ENCODE measurements at regions not wholly inside any gene's neighbourhood (a gene's known extent, or its start where the extent isn't known, plus 50 kb on each side); places are given as distances from the start of the nearest gene placed in this dataset.

DNA sequence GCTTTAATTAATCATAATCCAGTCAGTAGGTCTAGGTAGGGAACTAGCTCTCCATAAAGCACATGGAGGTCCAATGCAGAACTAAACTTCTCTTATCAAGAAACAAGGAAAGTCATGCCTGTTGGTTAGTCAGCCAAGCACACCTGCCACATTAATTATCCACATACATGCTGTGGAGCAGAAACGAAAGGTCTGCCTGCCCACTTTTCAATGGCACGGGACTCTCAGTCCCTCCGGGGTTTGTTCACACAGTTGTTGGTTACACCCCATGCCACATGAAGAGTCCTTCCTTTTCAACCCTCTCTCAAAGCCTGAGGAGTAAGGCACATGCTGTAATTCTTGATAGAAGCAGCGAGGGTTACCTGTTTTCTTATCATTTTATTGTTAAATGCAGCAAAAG is 1096.4 kb upstream of the MAP3K7 start:
- ATAC-seq, result no peak

DNA sequence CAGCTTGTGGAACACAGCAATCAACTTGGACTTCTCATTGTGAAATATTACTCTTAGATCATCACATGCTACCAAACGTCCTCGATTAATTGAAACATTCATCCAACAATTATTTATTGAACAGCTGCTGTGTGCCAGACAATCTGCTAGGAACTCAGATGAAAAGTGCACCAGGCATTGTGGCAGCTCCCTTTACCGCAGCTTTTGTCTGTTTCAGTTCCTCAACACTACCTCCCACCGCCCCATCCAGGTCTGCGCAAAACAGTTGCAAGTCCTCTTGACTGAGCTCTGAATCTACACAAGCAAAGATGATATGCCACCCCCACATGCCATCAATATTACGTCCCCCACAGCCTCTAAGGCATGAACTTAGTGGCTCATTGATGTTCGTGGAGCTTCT is 1094.4 kb upstream of the MAP3K7 start:
- ATAC-seq, result no peak
- no peak for DNase-seq (ENCODE audit: low spot score)

More for the DNA sequence above, 1096.4 kb upstream of the MAP3K7 start:
- no peak for DNase-seq (ENCODE audit: low spot score)

DNA sequence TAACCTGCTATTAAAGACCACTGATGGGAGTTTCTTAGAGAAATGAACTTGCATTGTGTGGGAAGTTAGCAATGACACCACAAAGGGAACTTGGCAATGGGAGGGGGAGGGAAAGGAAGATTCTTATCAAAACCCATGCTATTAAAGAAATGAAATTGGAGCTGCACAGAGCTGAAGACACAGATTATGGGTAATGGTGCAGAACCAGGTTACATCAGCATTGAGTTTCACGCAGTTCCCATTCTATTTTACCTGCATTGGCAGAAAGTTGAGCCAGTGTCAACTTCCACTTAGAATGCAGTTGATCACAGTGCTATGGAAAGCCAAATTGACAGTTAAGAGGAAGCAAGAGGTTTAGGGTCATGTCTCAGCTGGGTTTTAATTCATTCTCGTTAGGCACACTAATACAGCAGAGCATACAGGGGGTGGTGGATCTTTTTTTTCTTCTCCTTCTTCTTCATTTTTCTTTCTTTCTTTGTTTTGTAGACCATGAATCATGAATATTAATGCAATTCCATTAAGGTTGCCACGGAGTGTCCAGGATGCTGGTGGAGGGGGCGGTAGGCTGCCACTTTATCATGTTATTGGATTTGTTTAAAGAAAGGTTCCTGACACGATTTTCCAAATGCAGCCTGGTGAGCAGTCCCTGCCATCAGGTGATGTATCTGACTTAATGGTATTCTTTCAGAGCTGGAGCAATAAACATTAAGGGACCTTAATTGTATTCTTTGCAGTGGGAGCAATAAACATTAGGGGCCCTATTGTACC is 1092.0 kb upstream of the MAP3K7 start:
- DNase-seq (ENCODE audit: low spot score) (no peak), ATAC-seq (no peak)

DNA sequence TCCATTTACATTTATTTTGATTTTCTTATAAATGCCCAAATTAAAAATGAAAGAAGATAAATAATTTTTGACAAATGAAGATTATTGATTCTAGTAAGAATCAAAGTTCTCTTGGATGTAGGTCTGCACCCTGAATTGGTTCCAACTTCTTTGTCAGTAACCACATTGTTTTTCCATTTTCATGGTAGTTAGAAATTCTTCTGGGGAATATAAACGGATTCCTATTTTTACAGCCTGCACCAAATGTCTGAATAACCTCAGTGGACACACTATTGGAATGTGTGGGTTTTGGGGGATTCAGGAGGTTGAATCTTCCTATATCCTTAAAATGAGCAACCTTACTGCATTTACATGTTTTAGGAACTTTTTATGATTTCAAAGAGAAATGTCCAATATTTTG is 1085.3 kb upstream of the MAP3K7 start:
- no peak for ATAC-seq
- no peak for DNase-seq (ENCODE audit: low spot score)

DNA sequence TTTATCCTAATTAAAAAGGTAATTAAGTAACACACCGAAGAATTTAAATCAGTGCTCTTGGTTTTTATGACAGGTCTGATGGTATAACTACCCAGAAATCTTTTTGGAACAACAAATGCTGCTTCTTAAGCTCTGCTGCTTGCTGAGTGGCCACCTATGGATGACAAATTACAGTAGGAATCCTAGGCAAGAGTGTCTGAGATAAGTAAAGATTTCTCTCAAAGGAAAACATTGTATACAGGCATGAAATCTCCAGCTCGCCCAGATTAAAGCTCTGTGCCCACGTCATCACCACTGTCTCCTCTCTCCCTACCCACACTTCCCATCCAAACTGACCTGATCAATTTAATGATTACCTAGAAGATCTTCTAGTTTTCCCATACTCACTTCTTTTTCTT is 1083.0 kb upstream of the MAP3K7 start:
- DNase-seq (ENCODE audit: low spot score), result no peak
- ATAC-seq, result no peak

DNA sequence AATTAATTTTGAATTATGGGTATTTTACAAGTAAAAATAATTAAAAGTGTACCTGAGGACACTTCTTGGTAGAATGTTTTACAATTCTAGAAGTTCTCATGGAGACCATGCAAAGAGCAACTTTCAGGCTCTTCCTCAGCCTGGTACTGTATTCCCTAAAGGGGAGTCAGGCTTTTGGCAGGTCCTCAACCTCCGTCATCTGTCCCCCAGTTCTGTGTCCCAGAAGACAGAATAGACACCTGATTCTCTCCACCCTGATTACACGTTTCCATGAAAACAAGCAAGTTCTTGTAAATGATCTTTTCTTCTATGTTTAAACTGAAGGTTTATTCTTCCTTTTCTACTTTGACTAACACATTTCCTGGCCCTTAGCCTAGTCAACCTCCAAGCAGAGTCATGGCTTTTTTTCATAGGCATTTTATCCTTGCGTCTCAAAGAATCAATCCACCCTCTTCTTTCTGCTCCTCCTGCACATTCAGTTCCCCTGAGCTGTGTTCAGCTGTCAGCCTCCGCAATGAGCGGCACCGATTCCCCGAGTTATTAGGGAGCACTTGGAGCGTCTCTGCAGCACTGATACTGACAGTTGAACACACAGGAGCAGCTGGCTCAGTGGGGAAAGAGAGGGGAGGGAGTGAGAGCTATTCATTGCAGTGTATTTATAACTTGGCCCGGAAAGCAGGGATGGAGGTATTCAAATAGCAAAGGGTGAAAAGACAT is 1082.4 kb upstream of the MAP3K7 start:
- no peak for ATAC-seq
- no peak for DNase-seq (ENCODE audit: low spot score)

DNA sequence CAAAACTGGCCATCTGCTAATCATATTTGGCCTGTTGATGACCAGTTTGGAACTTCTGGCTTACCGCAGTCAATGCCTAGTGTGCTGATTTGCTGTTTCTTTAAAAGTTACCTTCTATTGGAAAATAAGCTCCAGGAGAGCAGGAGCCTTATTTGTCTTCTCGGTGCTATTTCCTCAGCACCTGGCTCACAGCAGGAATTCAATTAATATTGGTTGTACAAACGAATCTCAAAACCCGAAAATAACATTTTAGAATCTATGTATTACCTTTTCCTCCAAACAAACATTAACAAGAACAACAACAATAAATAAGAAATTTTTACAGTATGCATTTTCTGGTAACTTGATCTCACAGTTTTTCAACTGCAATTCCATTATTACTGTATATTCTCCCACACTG is 1080.7 kb upstream of the MAP3K7 start:
- ATAC-seq (no peak), DNase-seq (ENCODE audit: low spot score) (no peak)

DNA sequence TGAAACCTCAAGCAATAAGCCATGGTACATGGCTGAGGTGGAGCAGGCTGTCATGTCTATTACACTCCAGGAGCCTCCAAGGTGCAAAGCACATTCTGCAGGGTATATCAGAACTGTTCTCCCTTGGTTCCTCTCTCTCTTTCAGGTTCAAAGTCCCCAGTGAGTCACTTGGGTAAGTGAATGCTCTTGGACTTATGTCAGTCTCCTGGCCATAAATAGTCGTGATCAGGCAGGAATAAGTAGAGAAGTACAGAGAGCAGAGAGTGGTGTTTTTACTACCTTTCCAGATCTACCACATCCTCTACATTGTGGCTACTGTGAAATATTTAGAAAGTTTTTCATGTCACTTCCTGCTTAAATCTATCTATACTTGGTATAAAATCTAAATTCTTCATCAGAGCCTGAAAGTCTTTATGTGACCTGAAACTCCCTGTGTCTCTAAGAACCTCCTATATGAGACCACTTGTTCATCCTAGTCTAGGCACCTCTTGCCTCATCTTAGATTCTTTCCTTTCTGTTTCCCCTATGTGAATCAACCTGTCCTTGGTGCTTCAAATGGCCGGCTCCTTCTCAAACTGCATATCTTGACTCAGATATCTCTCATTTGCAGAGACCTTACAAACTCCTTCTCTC is 1077.6 kb upstream of the MAP3K7 start:
- ATAC-seq (no peak), DNase-seq (ENCODE audit: low spot score) (no peak)

DNA sequence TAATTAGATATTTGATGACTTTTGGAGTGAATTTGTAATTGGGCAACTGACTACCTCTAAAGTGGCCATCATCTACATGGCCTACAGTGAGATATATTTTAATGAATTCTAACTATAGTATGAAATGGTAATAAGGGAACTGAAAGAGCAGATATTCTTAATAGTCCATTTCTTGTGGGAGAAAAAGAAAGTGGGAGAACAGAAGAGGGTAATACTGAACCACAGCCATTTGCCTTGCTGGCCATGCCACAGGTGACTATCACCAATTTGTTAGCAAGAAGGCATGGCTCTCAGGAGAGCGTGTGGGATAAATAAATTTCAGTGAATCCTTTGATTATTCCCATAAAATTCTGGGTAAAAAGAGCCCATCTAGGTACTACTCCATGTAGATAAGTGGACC is 1074.0 kb upstream of the MAP3K7 start:
- ATAC-seq (no peak), DNase-seq (ENCODE audit: low spot score) (no peak)

DNA sequence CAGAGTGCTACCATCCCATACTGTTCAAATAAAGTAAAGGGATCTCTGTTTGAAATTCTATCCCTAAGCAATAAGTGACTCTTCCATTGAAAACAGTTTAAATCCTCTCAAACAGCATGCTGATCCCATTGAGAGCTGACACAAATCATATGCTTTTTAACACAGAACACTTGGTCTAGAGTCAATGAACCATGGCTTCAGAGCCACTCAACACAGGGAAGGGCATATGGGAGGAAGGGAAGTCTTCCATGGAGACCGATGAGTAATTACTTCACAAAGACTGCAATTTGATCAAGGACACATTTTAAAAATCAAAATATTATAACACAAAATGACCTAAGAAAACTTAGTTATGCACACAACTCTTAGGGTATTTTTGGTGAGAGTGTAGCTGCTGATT is 1073.0 kb upstream of the MAP3K7 start:
- no peak for ATAC-seq
- no peak for DNase-seq (ENCODE audit: low spot score)

DNA sequence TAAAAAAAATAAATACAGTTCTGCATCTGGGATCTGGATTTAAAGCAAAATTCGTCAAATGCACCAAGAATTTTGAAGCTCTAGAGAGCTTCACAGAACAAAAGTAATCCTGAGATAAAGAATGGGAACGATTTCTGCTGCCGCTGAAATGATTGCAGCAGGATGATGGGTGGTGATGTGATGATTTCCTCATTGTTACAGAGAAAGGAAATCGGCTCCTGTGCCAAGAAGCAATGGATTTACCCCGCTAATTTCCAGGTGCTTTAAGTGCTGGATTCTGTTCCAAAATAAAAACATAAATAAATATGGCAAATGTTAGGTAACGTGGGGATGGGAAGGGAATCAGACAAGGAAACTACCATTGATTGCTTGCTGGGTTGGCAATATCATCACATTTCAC is 1067.9 kb upstream of the MAP3K7 start:
- no peak for DNase-seq (ENCODE audit: low spot score)
- ATAC-seq, result no peak

DNA sequence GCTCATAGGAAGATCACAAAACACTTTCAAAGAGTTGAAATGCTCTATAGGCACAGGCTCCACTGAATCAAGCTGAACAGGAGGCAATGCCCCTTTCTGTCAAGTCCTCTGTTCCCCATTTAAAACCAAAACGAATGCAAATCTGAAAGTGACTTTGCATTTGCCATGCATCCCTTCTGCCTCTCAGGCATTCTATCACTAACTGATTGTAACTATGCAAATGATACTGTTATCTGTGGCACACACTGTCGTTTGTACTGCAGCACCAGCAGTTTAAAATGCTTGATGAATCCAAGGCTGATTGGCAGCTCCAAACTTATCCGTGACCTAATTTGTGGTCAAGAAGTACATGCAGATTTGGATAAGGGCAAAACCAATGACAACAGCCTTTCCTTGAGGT is 1067.5 kb upstream of the MAP3K7 start:
- DNase-seq (ENCODE audit: low spot score), result no peak
- ATAC-seq, result no peak

DNA sequence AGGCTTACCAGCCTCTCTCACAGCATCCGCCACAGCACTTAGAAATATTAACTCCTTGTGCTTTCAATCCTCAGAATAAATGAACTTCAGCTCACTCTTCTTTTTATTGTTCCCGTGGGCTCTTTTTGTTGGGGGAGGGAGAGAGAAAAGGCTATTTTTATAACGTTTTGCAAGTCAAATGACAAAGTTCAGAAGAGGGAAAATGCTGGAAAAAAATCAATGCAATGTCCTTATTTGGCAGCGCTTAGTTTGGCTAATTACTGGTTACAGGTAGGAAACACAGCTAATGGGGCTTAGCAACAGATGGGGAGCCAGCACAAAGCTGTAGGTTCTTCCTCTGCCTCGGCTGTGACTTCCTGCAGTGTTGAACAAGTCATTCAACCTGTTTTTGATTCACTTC is 1067.0 kb upstream of the MAP3K7 start:
- ATAC-seq (peak; percentile 67), DNase-seq (ENCODE audit: low spot score) (no peak)

DNA sequence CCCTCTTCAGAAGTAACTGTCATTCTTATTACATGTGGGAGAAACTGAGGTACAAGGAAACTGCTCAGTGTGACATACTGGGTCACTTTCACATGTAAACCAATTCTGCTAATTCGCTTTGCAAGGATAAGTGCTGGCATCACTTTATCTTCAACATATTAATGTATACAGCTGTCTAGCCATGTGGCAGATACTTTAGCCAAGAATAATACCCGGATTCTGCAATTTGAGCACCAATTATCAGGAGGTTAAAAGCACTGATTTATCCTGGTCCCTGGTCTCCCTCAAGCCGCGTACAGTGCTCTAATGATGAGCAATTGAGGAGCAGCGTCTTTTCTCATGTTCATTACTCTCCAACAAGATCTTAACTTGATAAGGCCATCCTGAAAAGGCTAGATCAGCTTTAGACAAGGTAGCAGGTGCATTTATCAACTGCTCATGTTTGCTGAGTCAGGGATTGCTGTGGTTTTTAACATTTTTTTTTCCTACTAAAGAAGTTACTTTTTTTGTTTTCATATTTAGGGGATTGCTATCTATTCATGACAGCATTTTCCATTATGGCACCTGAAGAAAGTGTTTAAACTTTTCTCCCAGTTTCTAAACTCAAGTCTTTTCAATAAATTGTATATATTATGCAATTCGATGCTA is 1066.3 kb upstream of the MAP3K7 start:
- no peak for ATAC-seq
- no peak for DNase-seq (ENCODE audit: low spot score)

DNA sequence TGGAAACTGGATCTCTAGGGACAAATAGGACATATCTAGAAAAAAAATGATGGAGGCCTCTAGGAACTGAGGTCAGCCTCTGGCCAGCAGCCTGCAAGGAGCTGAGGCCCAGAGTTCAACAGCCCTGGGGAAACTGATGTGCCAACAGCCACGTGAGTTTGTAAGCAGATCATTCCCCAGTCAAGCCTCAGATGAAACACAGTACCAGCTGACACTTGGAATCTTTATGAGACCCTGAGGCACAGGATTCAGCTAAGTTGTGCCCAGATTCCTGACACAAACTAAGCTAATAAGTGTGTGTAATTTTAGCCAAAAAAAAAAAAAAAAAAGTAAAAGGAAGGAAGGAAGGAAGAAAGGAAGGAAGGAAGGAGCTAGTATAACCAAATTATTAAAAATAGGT is 1059.8 kb upstream of the MAP3K7 start:
- ATAC-seq, result no peak
- DNase-seq (ENCODE audit: low spot score), result no peak

DNA sequence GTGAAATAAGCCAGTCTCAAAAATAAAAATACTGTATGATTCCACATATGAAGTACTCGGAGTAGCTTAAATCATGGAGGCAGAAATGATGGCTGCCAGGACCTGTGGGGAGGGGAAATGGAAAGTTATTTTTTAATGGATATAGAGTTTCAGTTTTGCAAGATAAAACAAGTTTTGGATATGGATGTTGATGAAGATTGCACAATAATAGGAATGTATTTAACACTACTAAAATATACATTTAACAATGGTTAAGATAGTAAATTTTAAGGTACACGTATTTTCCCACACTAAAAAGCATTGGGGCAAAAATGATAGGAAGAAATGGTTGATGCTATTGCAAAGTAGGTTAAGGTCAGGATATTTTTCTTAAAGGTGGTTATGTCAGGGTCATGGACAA is 1058.9 kb upstream of the MAP3K7 start:
- ATAC-seq, result no peak

DNA sequence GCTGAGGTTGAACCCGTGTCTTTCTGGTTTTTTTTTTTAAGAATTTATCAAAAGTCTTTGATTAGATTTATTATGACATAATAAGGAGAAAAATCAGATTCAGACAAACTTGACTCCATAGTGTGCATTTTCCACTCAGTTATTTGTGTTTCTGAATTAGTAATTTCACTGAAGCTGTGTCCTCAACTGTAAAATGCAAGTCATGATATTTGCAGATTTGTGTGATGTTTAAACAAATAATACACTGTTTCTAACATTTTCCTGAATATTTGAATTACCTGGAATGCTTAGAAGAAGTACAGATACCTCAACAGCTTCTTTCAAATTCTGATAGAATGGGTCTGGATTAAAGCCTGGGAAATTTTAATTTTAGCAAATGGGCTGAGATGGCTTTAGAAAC is 1050.3 kb upstream of the MAP3K7 start:
- no peak for DNase-seq (ENCODE audit: low spot score)
- ATAC-seq, result no peak

More for the DNA sequence above, 1058.9 kb upstream of the MAP3K7 start:
- no peak for DNase-seq (ENCODE audit: low spot score)

DNA sequence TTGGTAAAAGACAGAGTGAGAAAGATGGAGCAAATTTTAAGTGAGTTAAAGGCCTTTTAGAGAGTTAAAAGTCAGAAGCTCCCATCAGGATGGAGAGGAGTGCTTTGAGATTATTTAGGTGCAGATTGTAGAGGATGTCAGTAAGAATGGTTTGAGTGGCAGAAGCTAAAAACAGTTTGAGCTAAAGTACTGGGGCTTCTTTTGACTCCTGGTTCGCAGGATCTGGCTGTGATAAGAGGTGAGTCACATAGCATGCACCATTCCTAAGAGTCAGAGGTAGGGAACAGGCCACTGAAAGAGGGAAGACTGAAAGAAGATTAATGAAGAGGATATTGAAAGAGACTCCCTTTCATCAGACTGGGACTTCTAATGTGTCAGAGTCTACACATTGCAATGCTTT is 1047.9 kb upstream of the MAP3K7 start:
- DNase-seq (ENCODE audit: low spot score), result no peak
- ATAC-seq, result no peak

DNA sequence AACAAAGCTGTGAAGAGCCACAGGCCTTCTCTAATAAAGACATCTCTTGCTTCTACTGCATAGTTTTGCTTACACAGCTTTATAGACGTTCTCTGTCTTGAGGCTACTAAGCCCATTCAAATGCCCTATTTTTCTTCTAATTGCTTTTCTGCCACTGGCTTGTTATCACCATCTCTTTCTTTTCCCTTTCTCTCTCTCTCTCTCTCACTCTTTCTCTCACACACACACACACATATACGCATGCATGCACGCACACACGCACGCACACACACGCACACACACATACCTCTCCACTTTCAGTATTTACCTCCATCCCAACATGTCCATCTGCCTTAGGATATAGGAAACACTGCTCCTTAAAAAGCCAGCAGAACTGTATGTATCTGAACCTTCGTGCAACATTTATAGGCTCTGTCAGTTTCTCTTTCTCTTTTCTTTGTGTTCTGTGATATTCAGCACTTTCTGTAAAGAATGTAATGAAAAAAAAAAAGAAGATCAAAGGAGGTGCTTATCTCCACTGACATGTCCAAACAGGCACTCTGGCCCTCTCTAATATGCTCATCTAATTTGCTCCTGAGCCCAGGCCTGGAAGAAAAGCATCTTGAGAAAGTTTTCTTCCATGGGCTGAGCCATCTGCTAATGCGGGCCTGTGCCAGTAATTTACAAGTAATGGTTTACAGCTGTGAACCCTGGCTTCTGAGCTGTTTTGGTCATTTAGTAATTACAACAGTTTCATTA is 1046.7 kb upstream of the MAP3K7 start:
- DNase-seq (ENCODE audit: low spot score), result no peak
- ATAC-seq, result no peak

DNA sequence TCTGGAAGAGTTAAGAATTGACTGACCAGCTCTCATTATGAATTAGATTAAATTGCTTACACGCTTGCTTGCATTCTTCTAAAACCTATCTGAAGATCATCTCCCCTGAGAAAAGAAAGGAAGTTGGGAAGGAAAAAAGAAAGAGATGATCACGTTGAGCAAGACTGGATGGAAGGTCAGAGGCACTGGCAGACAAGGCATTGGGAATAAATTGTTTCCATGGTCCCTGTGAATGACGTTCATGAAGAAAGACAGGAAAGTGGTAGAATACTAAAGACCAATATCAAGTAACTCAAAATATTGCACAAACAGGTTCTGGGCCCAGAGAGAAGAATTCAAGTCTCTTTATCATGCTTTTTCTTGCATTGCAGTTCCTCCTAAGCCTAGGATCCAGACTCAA is 1045.4 kb upstream of the MAP3K7 start:
- DNase-seq (ENCODE audit: low spot score) (no peak), ATAC-seq (no peak)

DNA sequence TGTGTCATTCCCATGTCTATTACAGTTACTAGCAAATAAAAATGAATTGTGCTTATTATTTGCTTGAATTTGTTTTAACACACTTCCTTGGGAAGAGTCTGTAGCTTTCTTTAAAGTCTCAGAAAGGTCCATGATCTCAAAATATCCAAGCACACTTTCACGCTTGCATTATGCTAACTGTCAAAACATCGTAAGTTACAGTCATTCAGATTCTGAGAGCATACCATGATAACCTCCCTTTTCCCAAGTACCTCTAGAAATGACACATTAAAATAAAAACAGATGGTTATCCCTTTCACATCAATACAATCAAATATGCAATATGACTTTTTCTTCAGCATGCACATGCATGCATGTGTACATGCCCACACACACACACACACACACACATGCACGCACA is 1044.4 kb upstream of the MAP3K7 start:
- DNase-seq (ENCODE audit: low spot score), result no peak
- no peak for ATAC-seq
